PC-3 (cell line): ENCODE measurements at regions not wholly inside any gene's neighbourhood (a gene's known extent, or its start where the extent isn't known, plus 50 kb on each side); places are given as distances from the start of the nearest gene placed in this dataset.

Source experiments
- ATAC-seq: fragments of 200-7000 bp; cut with Tn5 transposase; 2 replicates; pipeline ENCODE4 v1.9.1; 2020; ENCODE audit warnings: mild to moderate bottlenecking, moderate library complexity
- BruUV-seq: library from RNA; stranded (reverse); fragments of 400-500 nt; replicated peaks from 2 replicates; lab custom pipeline; 2021; lab: Mats Ljungman, UMichigan
- CTCF ChIA-PET: fragments of 300-600 bp; sonication (Branson Sonifier 250); formaldehyde crosslinking; loops from one replicate; lab custom pipeline; 2022; ENCODE audit warnings: antibody characterized with exemption; lab: Charles Lee
- POLR2A ChIA-PET: fragments of 300-600 bp; sonication (Branson Sonifier 250); formaldehyde crosslinking; loops from one replicate; lab custom pipeline; 2022; ENCODE audit warnings: antibody characterized with exemption; ENCODE audit not compliant: unreplicated experiment; lab: Charles Lee
- DNase-seq: peaks from one replicate; pipeline ENCODE4 v3.0.0-alpha.2; 2015
- H2AFZ ChIP-seq: fragments of 300-600 bp; sonication (generic); 2 replicates; pipeline ENCODE4 v1.6.0; 2016; ENCODE audit warnings: antibody characterized with exemption, low read length
- H3F3A ChIP-seq: fragments of 300-600 bp; sonication (generic); one replicate; pipeline ENCODE4 v1.6.0; 2017; ENCODE audit warnings: antibody characterized with exemption, low read length, control low read depth, mild to moderate bottlenecking; ENCODE audit not compliant: unreplicated experiment
- H3K27ac ChIP-seq: fragments of 300-600 bp; sonication (generic); 2 replicates; pipeline ENCODE4 v1.5.1; 2016; ENCODE audit warnings: mild to moderate bottlenecking, low read length
- H3K27me3 ChIP-seq: fragments of 300-600 bp; sonication (generic); 2 replicates; pipeline ENCODE4 v1.6.1; 2016; ENCODE audit warnings: low read length, mixed read lengths
- H3K36me3 ChIP-seq: fragments of 300-600 bp; sonication (generic); 2 replicates; pipeline ENCODE4 v1.6.1; 2016; ENCODE audit warnings: low read depth, mixed run types, low read length, mixed read lengths
- H3K4me1 ChIP-seq: fragments of 300-600 bp; sonication (generic); 2 replicates; pipeline ENCODE4 v1.5.1; 2016; ENCODE audit warnings: low read length; ENCODE audit not compliant: insufficient read depth
- H3K4me2 ChIP-seq: fragments of 300-600 bp; sonication (generic); 2 replicates; pipeline ENCODE4 v1.6.0; 2016; ENCODE audit warnings: low read length
- H3K4me3 ChIP-seq: fragments of 300-600 bp; sonication (generic); 2 replicates; pipeline ENCODE4 v1.5.1; 2016; ENCODE audit warnings: mild to moderate bottlenecking, low read length, mixed read lengths
- H3K79me2 ChIP-seq: fragments of 300-600 bp; sonication (generic); 2 replicates; pipeline ENCODE4 v1.6.1; 2017; ENCODE audit warnings: low read length, mixed read lengths
- H3K9ac ChIP-seq: fragments of 300-600 bp; sonication (generic); 2 replicates; pipeline ENCODE4 v1.6.0; 2016; ENCODE audit warnings: mild to moderate bottlenecking, low read length
- H3K9me2 ChIP-seq: fragments of 300-600 bp; sonication (generic); replicated peaks from 2 replicates; pipeline ENCODE4 v1.6.1; 2016; ENCODE audit warnings: mixed run types, low read length, mixed read lengths
- H3K9me3 ChIP-seq: fragments of 300-600 bp; sonication (generic); 2 replicates; pipeline ENCODE4 v1.6.1; 2016; ENCODE audit warnings: low read length, mixed read lengths
- H4K20me1 ChIP-seq: fragments of 300-600 bp; sonication (generic); 2 replicates; pipeline ENCODE4 v1.6.1; 2016; ENCODE audit warnings: low read length, mixed read lengths
- EZH2 ChIP-seq: fragments of 300-600 bp; sonication (generic); IDR thresholded peaks from one replicate; pipeline ENCODE4 v1.6.1; 2017; ENCODE audit warnings: antibody characterized with exemption, mild to moderate bottlenecking, low read length; ENCODE audit not compliant: unreplicated experiment
- EZH2phosphoT487 ChIP-seq: fragments of 300-600 bp; sonication (generic); IDR thresholded peaks from 2 replicates; pipeline ENCODE4 v1.6.1; 2018; ENCODE audit warnings: mild to moderate bottlenecking, antibody characterized with exemption, low read length, borderline replicate concordance
- intact Hi-C: fragments of 100-400 bp; cut with micrococcal nuclease; formaldehyde crosslinking; loops from 2 replicates; pipeline ENCODE4 v1.9.0; 2023
- TF ChIP-seq, protein P1 (sequence below): fragments of 300-600 bp; sonication (generic); conservative IDR thresholded peaks from 2 replicates; pipeline ENCODE4 v1.5.1; 2017; ENCODE audit warnings: antibody characterized with exemption, low read depth, mild to moderate bottlenecking, low read length

- intact Hi-C loops: loop anchor here (10.0 kb wide), 1 partner anchor 356 kb away; no protein-coding TSS in a partner anchor
- ChIA-PET CTCF (no interaction called here), POLR2A (no interaction called here)
- Histone ChIP-seq H4K20me1 (no peaks in the 10 kb centered on the region), H3K4me1 (peaks cover 11% of the 10 kb centered on the region), H3K79me2 (no peaks in the 10 kb centered on the region), H3K27me3 (no peaks in the 10 kb centered on the region), H3K27ac (no peak overlapping the region), H2AFZ (no peak overlapping the region), H3K9me3 (no peaks in the 10 kb centered on the region), H3K36me3 (no peaks in the 10 kb centered on the region), H3K9ac (no peak overlapping the region), H3K4me3 (no peak overlapping the region), H3K9me2 (no peaks in the 10 kb centered on the region), H3K4me2 (no peak overlapping the region), H3F3A (no peaks in the 10 kb centered on the region)
- ATAC-seq: peak; percentile 64
- TF ChIP-seq EZH2: no peak
- TF ChIP-seq, protein P1, sequence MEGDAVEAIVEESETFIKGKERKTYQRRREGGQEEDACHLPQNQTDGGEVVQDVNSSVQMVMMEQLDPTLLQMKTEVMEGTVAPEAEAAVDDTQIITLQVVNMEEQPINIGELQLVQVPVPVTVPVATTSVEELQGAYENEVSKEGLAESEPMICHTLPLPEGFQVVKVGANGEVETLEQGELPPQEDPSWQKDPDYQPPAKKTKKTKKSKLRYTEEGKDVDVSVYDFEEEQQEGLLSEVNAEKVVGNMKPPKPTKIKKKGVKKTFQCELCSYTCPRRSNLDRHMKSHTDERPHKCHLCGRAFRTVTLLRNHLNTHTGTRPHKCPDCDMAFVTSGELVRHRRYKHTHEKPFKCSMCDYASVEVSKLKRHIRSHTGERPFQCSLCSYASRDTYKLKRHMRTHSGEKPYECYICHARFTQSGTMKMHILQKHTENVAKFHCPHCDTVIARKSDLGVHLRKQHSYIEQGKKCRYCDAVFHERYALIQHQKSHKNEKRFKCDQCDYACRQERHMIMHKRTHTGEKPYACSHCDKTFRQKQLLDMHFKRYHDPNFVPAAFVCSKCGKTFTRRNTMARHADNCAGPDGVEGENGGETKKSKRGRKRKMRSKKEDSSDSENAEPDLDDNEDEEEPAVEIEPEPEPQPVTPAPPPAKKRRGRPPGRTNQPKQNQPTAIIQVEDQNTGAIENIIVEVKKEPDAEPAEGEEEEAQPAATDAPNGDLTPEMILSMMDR: peak; percentile 32; the same call in 1 of the 2 replicates
- no TSS peak for BruUV-seq
- DNase-seq: peak; percentile 67
These were observed 120.0 kb upstream of the FSIP2 start for GRCh38 chr2:185618625-185619024.

DNA sequence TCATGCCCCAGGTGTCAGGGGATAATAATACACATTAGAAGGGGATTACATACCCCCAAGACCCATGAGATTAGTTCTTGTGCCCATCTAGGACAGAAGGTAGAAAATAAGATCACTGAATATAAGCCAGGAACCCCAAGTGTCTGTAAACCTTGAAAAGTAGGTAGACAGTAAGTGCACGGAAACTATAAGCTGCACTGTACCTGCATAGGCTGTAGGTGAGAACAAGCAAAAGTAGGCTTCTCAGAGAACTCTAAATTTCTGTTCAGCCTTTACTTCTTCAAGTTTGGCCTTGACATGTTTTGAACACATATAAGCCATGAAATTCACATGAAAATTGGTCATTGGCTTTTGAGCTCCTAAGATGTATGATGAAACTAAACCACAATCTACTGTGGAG, 113.0 kb upstream of the FSIP2 start:
- Histone ChIP-seq H3K27ac (no peak overlapping the region), H3K9ac (no peak overlapping the region), H4K20me1 (no peaks in the 10 kb centered on the region), H3K9me2 (no peaks in the 10 kb centered on the region), H3K4me1 (no peaks in the 10 kb centered on the region), H3K79me2 (no peaks in the 10 kb centered on the region), H3K4me3 (no peak overlapping the region), H3F3A (no peaks in the 10 kb centered on the region), H2AFZ (no peak overlapping the region), H3K4me2 (no peak overlapping the region), H3K27me3 (no peaks in the 10 kb centered on the region), H3K36me3 (no peaks in the 10 kb centered on the region), H3K9me3 (no peaks in the 10 kb centered on the region)
- no TSS peak for BruUV-seq
- TF ChIP-seq EZH2 (no peak), EZH2phosphoT487 (no peak)
- TF ChIP-seq, protein P1: no peak
- ATAC-seq (no peak), DNase-seq (no peak)
- intact Hi-C loops: no loop called here
- CTCF ChIA-PET: no interaction called here
- POLR2A ChIA-PET: no interaction called here

DNA sequence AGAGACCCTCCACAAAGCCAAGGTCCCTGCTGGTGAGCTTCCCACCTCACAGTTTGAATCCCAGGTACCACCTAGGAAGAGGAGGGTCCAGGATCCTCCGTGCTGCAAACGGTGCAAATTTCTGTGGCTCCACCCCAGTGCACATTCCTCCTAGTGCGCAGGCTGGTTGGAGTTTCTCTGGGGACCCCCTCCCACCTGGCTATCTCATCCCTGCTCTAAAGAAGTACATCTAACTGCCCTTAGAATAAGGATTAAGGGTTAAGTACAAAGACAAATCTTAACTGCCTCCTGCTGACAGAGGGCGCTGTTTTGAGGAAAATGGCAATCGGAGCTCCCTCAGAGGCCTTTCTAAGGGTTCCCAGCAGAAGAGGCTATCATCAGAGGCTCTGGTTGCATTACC, 109.6 kb upstream of the FSIP2 start:
- intact Hi-C loops: no loop called here
- DNase-seq (peak; percentile 54), ATAC-seq (no peak)
- ChIA-PET POLR2A (no interaction called here), CTCF (interaction anchor here (0.7 kb wide), 1 partner anchor 499 kb away, joined by 15 read pairs; no protein-coding TSS in a partner anchor)
- Histone ChIP-seq H3F3A (no peaks in the 10 kb centered on the region), H3K27ac (no peak overlapping the region), H3K4me1 (no peaks in the 10 kb centered on the region), H3K79me2 (no peaks in the 10 kb centered on the region), H3K9me3 (no peaks in the 10 kb centered on the region), H4K20me1 (no peaks in the 10 kb centered on the region), H3K27me3 (no peaks in the 10 kb centered on the region), H3K36me3 (no peaks in the 10 kb centered on the region), H2AFZ (no peak overlapping the region), H3K4me2 (no peak overlapping the region), H3K9me2 (no peaks in the 10 kb centered on the region), H3K4me3 (no peak overlapping the region), H3K9ac (no peak overlapping the region)
- no peak for TF ChIP-seq EZH2phosphoT487
- TF ChIP-seq, protein P1: peak; percentile 71
- BruUV-seq: no TSS peak
